Osteocyte (in vitro differentiated cells): ENCODE measurements at regions not wholly inside any gene's neighbourhood (a gene's known extent, or its start where the extent isn't known, plus 50 kb on each side); places are given as distances from the start of the nearest gene placed in this dataset.

Experiments
- DNase-seq: peaks from one replicate; pipeline ENCODE4 v3.0.0; 2021; ENCODE audit warnings: mixed read lengths; ENCODE audit not compliant: unreplicated experiment; ENCODE audit errors: extremely low spot score
- H3K27ac Mint-ChIP-seq: one replicate; pipeline ENCODE4 v1.8.0; 2021; ENCODE audit warnings: mild to moderate bottlenecking, mixed read lengths; ENCODE audit not compliant: unreplicated experiment
- H3K27me3 Mint-ChIP-seq: one replicate; pipeline ENCODE4 v1.8.0; 2021; ENCODE audit warnings: mixed read lengths; ENCODE audit not compliant: unreplicated experiment
- H3K36me3 Mint-ChIP-seq: one replicate; pipeline ENCODE4 v1.8.0; 2021; ENCODE audit warnings: mixed read lengths; ENCODE audit not compliant: unreplicated experiment
- H3K4me1 Mint-ChIP-seq: one replicate; pipeline ENCODE4 v1.8.0; 2021; ENCODE audit warnings: mixed read lengths; ENCODE audit not compliant: unreplicated experiment
- H3K4me3 Mint-ChIP-seq: one replicate; pipeline ENCODE4 v1.8.0; 2021; ENCODE audit warnings: mild to moderate bottlenecking, moderate library complexity, mixed read lengths; ENCODE audit not compliant: unreplicated experiment
- H3K9me3 Mint-ChIP-seq: one replicate; pipeline ENCODE4 v1.8.0; 2021; ENCODE audit warnings: mixed read lengths; ENCODE audit not compliant: unreplicated experiment
- CTCF ChIP-seq: fragments of 200-600 bp; sonication (generic); IDR thresholded peaks from 2 replicates; pipeline ENCODE4 v1.5.0; 2021; ENCODE audit warnings: antibody characterized with exemption, mild to moderate bottlenecking, moderate library complexity

GRCh38 chr11:119501777-119502405, 78.9 kb upstream of the THY1 start:
- H3K27ac Mint-ChIP-seq = no peak overlapping the region
- H3K27me3 Mint-ChIP-seq = peaks cover 49% of the 10 kb centered on the region

GRCh38 chr11:119497717-119498116, 74.7 kb upstream of the THY1 start:
- Mint-ChIP-seq H3K36me3 (no peaks in the 10 kb centered on the region), H3K4me3 (no peak overlapping the region), H3K9me3 (no peaks in the 10 kb centered on the region), H3K27me3 (peaks cover 49% of the 10 kb centered on the region), H3K4me1 (peaks cover 7% of the 10 kb centered on the region), H3K27ac (no peak overlapping the region)
- TF ChIP-seq CTCF = no peak
- DNase-seq = no peak

More at GRCh38 chr11:119501777-119502405, 78.9 kb upstream of the THY1 start:
- no peak for DNase-seq
- no peaks in the 10 kb centered on the region for H3K36me3 Mint-ChIP-seq
- no peak overlapping the region for H3K4me3 Mint-ChIP-seq
- no peak for TF ChIP-seq CTCF
- H3K4me1 Mint-ChIP-seq = peaks cover 5% of the 10 kb centered on the region
- H3K9me3 Mint-ChIP-seq = peaks cover 8% of the 10 kb centered on the region

- Mint-ChIP-seq H3K4me1 (peaks cover 7% of the 10 kb centered on the region), H3K4me3 (no peak overlapping the region), H3K27ac (no peak overlapping the region), H3K9me3 (no peaks in the 10 kb centered on the region), H3K27me3 (peaks cover 45% of the 10 kb centered on the region), H3K36me3 (no peaks in the 10 kb centered on the region)
- no peak for TF ChIP-seq CTCF
- no peak for DNase-seq
Measured at GRCh38 chr11:119496997-119497396, 74.0 kb upstream of the THY1 start.

- Mint-ChIP-seq H3K36me3 (no peaks in the 10 kb centered on the region), H3K27ac (no peak overlapping the region), H3K9me3 (no peaks in the 10 kb centered on the region), H3K4me3 (no peak overlapping the region), H3K27me3 (peaks cover 43% of the 10 kb centered on the region), H3K4me1 (peaks cover 7% of the 10 kb centered on the region)
- no peak for TF ChIP-seq CTCF
- DNase-seq = no peak
Measured at GRCh38 chr11:119496469-119496868, 73.5 kb upstream of the THY1 start.

- H3K27ac Mint-ChIP-seq = no peak overlapping the region
- H3K4me1 Mint-ChIP-seq = peaks cover 7% of the 10 kb centered on the region
- TF ChIP-seq CTCF = no peak
- H3K36me3 Mint-ChIP-seq = no peaks in the 10 kb centered on the region
- DNase-seq = no peak
- H3K9me3 Mint-ChIP-seq = no peaks in the 10 kb centered on the region
- H3K27me3 Mint-ChIP-seq = peaks cover 26% of the 10 kb centered on the region
- H3K4me3 Mint-ChIP-seq = no peak overlapping the region
Measured at GRCh38 chr11:119493712-119494111, 70.7 kb upstream of the THY1 start.
